GM23338 (cell line): ENCODE measurements at regions not wholly inside any gene's neighbourhood (a gene's known extent, or its start where the extent isn't known, plus 50 kb on each side); places are given as distances from the start of the nearest gene placed in this dataset.

ENCODE experiments used
- ATAC-seq: fragments of 200-7000 bp; cut with Tn5 transposase; 3 replicates; pipeline ENCODE4 v1.9.1; 2020
- DNase-seq: peaks from one replicate; pipeline ENCODE4 v3.0.0-alpha.2; 2015; ENCODE audit warnings: low spot score
- H2AFZ ChIP-seq: fragments of 200-600 bp; sonication (generic); 2 replicates; pipeline ENCODE4 v1.8.0; 2016; ENCODE audit warnings: antibody characterized with exemption, mild to moderate bottlenecking, moderate library complexity
- H3F3A ChIP-seq: fragments of 200-600 bp; sonication (generic); replicated peaks from 2 replicates; pipeline ENCODE4 v1.8.0; 2017; ENCODE audit warnings: antibody characterized with exemption, mixed run types, low read depth
- H3K27ac ChIP-seq: fragments of 200-600 bp; sonication (generic); 2 replicates; pipeline ENCODE4 v1.6.1; 2016; ENCODE audit warnings: low read depth
- H3K27me3 ChIP-seq: fragments of 200-600 bp; sonication (generic); 2 replicates; pipeline ENCODE4 v1.8.0; 2016; ENCODE audit warnings: mild to moderate bottlenecking, mixed run types, moderate library complexity; ENCODE audit not compliant: insufficient read depth
- H3K36me3 ChIP-seq: fragments of 200-600 bp; sonication (generic); 2 replicates; pipeline ENCODE4 v1.8.0; 2016; ENCODE audit warnings: mild to moderate bottlenecking; ENCODE audit not compliant: insufficient read depth
- H3K4me1 ChIP-seq: fragments of 200-600 bp; sonication (generic); 2 replicates; pipeline ENCODE4 v1.8.0; 2016; ENCODE audit warnings: mild to moderate bottlenecking, moderate library complexity; ENCODE audit not compliant: insufficient read depth
- H3K4me2 ChIP-seq: fragments of 200-600 bp; sonication (generic); 2 replicates; pipeline ENCODE4 v1.7.1; 2017; ENCODE audit warnings: mixed run types
- H3K4me3 ChIP-seq: fragments of 200-600 bp; sonication (generic); 2 replicates; pipeline ENCODE4 v1.6.1; 2016; ENCODE audit warnings: mixed run types
- H3K79me2 ChIP-seq: fragments of 200-600 bp; sonication (generic); replicated peaks from 2 replicates; pipeline ENCODE4 v1.8.0; 2017; ENCODE audit warnings: mild to moderate bottlenecking; ENCODE audit not compliant: insufficient read depth
- H3K9me2 ChIP-seq: fragments of 200-600 bp; sonication (generic); 2 replicates; pipeline ENCODE4 v1.8.0; 2017; ENCODE audit not compliant: insufficient read depth
- H4K20me1 ChIP-seq: fragments of 200-600 bp; sonication (generic); replicated peaks from 2 replicates; pipeline ENCODE4 v1.8.0; 2017; ENCODE audit warnings: mild to moderate bottlenecking; ENCODE audit not compliant: insufficient read depth
- H3K27ac Mint-ChIP-seq: 2 replicates; pipeline ENCODE4 v1.8.0; 2020; ENCODE audit warnings: inconsistent platforms, mild to moderate bottlenecking, moderate library complexity, mixed read lengths
- H3K27me3 Mint-ChIP-seq: 3 replicates; pipeline ENCODE4 v1.8.0; 2022; ENCODE audit warnings: low read depth, mild to moderate bottlenecking, moderate library complexity, mixed read lengths, inconsistent platforms; ENCODE audit not compliant: insufficient read depth, poor library complexity
- H3K36me3 Mint-ChIP-seq: 3 replicates; pipeline ENCODE4 v1.8.0; 2021; ENCODE audit warnings: low read depth, mild to moderate bottlenecking, inconsistent platforms, moderate library complexity, mixed read lengths
- H3K4me1 Mint-ChIP-seq: 3 replicates; pipeline ENCODE4 v1.8.0; 2020; ENCODE audit warnings: mild to moderate bottlenecking, inconsistent platforms, mixed read lengths
- H3K4me3 Mint-ChIP-seq: 3 replicates; pipeline ENCODE4 v1.8.0; 2021; ENCODE audit warnings: moderate library complexity, mild to moderate bottlenecking, inconsistent platforms, mixed read lengths
- H3K9me3 Mint-ChIP-seq: 3 replicates; pipeline ENCODE4 v1.8.0; 2020; ENCODE audit warnings: moderate library complexity, mild to moderate bottlenecking, inconsistent platforms, mixed read lengths
- CREB1 ChIP-seq: fragments of 250-450 bp; sonication (Bioruptor Pico); IDR thresholded peaks from 2 replicates; pipeline ENCODE4 v1.5.0; 2020; ENCODE audit warnings: low read depth, mild to moderate bottlenecking, moderate library complexity
- EZH2 ChIP-seq: fragments of 200-600 bp; sonication (generic); IDR thresholded peaks from one replicate; pipeline ENCODE4 v1.8.0; 2017; ENCODE audit warnings: antibody characterized with exemption, mild to moderate bottlenecking, low read depth; ENCODE audit not compliant: unreplicated experiment
- EZH2phosphoT487 ChIP-seq: fragments of 200-600 bp; sonication (generic); IDR thresholded peaks from one replicate; pipeline ENCODE4 v1.8.1; 2018; ENCODE audit warnings: antibody characterized with exemption; ENCODE audit not compliant: unreplicated experiment
- JUNB ChIP-seq: IDR thresholded peaks from one replicate; pipeline ENCODE4 v1.6.1; 2016; ENCODE audit warnings: antibody characterized with exemption; ENCODE audit not compliant: unreplicated experiment
- NANOG ChIP-seq: IDR thresholded peaks from 2 replicates; pipeline ENCODE4 v1.6.1; 2016; ENCODE audit warnings: antibody characterized with exemption, borderline replicate concordance
- POLR2AphosphoS5 ChIP-seq: IDR thresholded peaks from 2 replicates; pipeline ENCODE4 v1.6.1; 2016; ENCODE audit warnings: antibody characterized with exemption, low read depth
- STAT1 ChIP-seq: IDR thresholded peaks from one replicate; pipeline ENCODE4 v1.6.1; 2016; ENCODE audit warnings: antibody characterized with exemption; ENCODE audit not compliant: unreplicated experiment
- ZNF114 ChIP-seq: fragments of 250-450 bp; sonication (Bioruptor Pico); IDR thresholded peaks from 2 replicates; pipeline ENCODE4 v1.5.0; 2020; ENCODE audit warnings: mild to moderate bottlenecking, moderate library complexity
- ZNF331 ChIP-seq: fragments of 250-450 bp; sonication (Bioruptor Pico); IDR thresholded peaks from 2 replicates; pipeline ENCODE4 v1.5.0; 2020; ENCODE audit warnings: low read depth, mild to moderate bottlenecking, moderate library complexity
- TF ChIP-seq, protein P1 (sequence below), 2 experiments: fragments of 200-600 bp in 1 of 2; sonication (generic) in 1 of 2; conservative IDR thresholded peaks; 2 replicates each; pipeline versions ENCODE4 v1.5.1 to v1.6.1; 2016 to 2017; ENCODE audit warnings: antibody characterized with exemption in 2 of 2, low read depth in 2 of 2, mild to moderate bottlenecking in 2 of 2, moderate library complexity in 1 of 2
- TF ChIP-seq, protein P2 (sequence below): IDR thresholded peaks from one replicate; pipeline ENCODE4 v1.6.1; 2018; ENCODE audit warnings: antibody characterized with exemption; ENCODE audit not compliant: unreplicated experiment

DNA sequence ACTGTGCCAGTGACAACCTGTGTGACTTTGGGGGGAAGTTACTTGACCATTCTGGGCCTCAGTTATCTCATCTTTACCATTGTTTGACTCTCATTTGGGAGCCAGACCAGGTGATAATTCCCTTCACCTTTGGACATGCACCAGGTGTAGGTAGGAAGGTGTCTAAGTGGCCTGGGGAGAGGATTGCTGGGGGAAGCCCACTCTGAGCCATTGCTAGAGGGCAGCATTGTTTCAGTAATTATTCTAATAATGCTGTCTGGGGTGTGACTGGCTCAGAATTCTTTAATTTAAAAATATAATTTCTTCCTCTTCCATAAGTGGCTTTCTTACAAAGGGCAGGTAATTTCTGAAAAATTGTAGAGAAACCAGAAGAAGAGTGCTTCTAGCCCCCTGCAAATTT, 104.3 kb downstream of the RTL9 start:
- peak; percentile 71 for ATAC-seq
- H3K4me2 ChIP-seq, result no peak overlapping the region

DNA sequence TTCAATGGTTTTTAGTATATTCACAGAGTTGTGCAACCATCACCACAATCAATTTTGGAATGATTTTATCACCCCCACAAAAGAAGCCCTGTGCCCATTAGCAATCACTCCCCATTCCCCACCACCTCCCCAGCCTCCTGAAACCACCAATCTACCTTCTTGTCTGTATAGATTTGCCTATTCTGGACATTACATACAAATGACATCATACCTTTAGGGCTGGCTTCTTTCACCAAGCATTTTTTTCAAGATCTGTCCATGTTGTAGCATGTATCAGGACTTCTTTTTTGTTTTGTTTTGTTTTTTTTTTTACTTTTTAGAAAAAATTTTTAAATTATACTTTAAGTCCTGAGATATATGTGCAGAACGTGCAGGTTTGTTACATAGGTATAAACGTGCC, 108.1 kb downstream of the RTL9 start:
- H3K9me2 ChIP-seq, result no peaks in the 10 kb centered on the region
- H3K27me3 Mint-ChIP-seq, result no peaks in the 10 kb centered on the region
- DNase-seq (no peak), ATAC-seq (no peak)
- H3K79me2 ChIP-seq, result no peaks in the 10 kb centered on the region
- no peak overlapping the region for H3K27ac Mint-ChIP-seq
- H3K27ac ChIP-seq, result no peak overlapping the region
- no peaks in the 10 kb centered on the region for H3K27me3 ChIP-seq
- H3F3A ChIP-seq, result no peaks in the 10 kb centered on the region
- no peaks in the 10 kb centered on the region for H3K4me1 Mint-ChIP-seq
- TF ChIP-seq, protein P1, sequence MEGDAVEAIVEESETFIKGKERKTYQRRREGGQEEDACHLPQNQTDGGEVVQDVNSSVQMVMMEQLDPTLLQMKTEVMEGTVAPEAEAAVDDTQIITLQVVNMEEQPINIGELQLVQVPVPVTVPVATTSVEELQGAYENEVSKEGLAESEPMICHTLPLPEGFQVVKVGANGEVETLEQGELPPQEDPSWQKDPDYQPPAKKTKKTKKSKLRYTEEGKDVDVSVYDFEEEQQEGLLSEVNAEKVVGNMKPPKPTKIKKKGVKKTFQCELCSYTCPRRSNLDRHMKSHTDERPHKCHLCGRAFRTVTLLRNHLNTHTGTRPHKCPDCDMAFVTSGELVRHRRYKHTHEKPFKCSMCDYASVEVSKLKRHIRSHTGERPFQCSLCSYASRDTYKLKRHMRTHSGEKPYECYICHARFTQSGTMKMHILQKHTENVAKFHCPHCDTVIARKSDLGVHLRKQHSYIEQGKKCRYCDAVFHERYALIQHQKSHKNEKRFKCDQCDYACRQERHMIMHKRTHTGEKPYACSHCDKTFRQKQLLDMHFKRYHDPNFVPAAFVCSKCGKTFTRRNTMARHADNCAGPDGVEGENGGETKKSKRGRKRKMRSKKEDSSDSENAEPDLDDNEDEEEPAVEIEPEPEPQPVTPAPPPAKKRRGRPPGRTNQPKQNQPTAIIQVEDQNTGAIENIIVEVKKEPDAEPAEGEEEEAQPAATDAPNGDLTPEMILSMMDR (conservative IDR thresholded peaks at IDR 0.05; ENCODE audit: low read depth in 2 of 2), result no peak
- no peak for TF ChIP-seq STAT1
- no peak for TF ChIP-seq ZNF331
- TF ChIP-seq EZH2phosphoT487, result no peak
- TF ChIP-seq CREB1 (CRISPR knock-in tag), result no peak
- TF ChIP-seq EZH2, result no peak
- TF ChIP-seq ZNF114 (CRISPR knock-in tag), result no peak
- no peak for TF ChIP-seq POLR2AphosphoS5
- no peak for TF ChIP-seq NANOG
- TF ChIP-seq JUNB, result no peak
- TF ChIP-seq, protein P2, sequence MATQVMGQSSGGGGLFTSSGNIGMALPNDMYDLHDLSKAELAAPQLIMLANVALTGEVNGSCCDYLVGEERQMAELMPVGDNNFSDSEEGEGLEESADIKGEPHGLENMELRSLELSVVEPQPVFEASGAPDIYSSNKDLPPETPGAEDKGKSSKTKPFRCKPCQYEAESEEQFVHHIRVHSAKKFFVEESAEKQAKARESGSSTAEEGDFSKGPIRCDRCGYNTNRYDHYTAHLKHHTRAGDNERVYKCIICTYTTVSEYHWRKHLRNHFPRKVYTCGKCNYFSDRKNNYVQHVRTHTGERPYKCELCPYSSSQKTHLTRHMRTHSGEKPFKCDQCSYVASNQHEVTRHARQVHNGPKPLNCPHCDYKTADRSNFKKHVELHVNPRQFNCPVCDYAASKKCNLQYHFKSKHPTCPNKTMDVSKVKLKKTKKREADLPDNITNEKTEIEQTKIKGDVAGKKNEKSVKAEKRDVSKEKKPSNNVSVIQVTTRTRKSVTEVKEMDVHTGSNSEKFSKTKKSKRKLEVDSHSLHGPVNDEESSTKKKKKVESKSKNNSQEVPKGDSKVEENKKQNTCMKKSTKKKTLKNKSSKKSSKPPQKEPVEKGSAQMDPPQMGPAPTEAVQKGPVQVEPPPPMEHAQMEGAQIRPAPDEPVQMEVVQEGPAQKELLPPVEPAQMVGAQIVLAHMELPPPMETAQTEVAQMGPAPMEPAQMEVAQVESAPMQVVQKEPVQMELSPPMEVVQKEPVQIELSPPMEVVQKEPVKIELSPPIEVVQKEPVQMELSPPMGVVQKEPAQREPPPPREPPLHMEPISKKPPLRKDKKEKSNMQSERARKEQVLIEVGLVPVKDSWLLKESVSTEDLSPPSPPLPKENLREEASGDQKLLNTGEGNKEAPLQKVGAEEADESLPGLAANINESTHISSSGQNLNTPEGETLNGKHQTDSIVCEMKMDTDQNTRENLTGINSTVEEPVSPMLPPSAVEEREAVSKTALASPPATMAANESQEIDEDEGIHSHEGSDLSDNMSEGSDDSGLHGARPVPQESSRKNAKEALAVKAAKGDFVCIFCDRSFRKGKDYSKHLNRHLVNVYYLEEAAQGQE, result no peak
- no peak overlapping the region for H2AFZ ChIP-seq
- H3K4me3 Mint-ChIP-seq, result no peak overlapping the region
- no peaks in the 10 kb centered on the region for H3K9me3 Mint-ChIP-seq
- H3K36me3 Mint-ChIP-seq, result no peaks in the 10 kb centered on the region; the same call in 2 of the 3 replicates
- H3K4me3 ChIP-seq, result no peak overlapping the region
- H3K36me3 ChIP-seq, result no peaks in the 10 kb centered on the region
- H4K20me1 ChIP-seq, result no peaks in the 10 kb centered on the region
- H3K4me1 ChIP-seq, result no peaks in the 10 kb centered on the region
- H3K4me2 ChIP-seq, result no peak overlapping the region

More for the DNA sequence above, 104.3 kb downstream of the RTL9 start:
- Mint-ChIP-seq H3K36me3 (no peaks in the 10 kb centered on the region; the same call in 2 of the 3 replicates), H3K4me3 (no peak overlapping the region), H3K27me3 (no peaks in the 10 kb centered on the region), H3K9me3 (no peaks in the 10 kb centered on the region), H3K4me1 (no peaks in the 10 kb centered on the region), H3K27ac (no peak overlapping the region)
- Histone ChIP-seq H3K9me2 (no peaks in the 10 kb centered on the region), H3K27me3 (no peaks in the 10 kb centered on the region), H2AFZ (no peak overlapping the region), H3K4me1 (no peaks in the 10 kb centered on the region), H3F3A (no peaks in the 10 kb centered on the region), H3K27ac (no peak overlapping the region), H3K79me2 (no peaks in the 10 kb centered on the region), H3K4me3 (no peak overlapping the region), H3K36me3 (no peaks in the 10 kb centered on the region), H4K20me1 (no peaks in the 10 kb centered on the region)
- TF ChIP-seq, protein P1 (conservative IDR thresholded peaks at IDR 0.05; ENCODE audit: low read depth in 2 of 2), result peak; percentile 33 to 64; a peak in 3 of 4 replicates
- no peak for TF ChIP-seq ZNF331
- TF ChIP-seq JUNB, result no peak
- no peak for TF ChIP-seq ZNF114 (CRISPR knock-in tag)
- DNase-seq, result peak; percentile 21
